ENCODE measurements at regions not wholly inside any gene's neighbourhood (a gene's known extent, or its start where the extent isn't known, plus 50 kb on each side); places are given as distances from the start of the nearest gene placed in this dataset.

- no peak overlapping the region for H3K9ac ChIP-seq (ENCODE audit: insufficient read length, low read depth)
- H3K4me1 ChIP-seq (ENCODE audit: insufficient read depth, insufficient read length): no peaks in the 10 kb centered on the region
- TF ChIP-seq YY1 (IDR thresholded peaks at IDR 0.05; ENCODE audit: insufficient read depth, insufficient read length) (no peak), ZNF274 (IDR thresholded peaks at IDR 0.05; ENCODE audit: low read depth, low read length) (no peak), SUZ12 (IDR thresholded peaks at IDR 0.05; ENCODE audit: extremely low read depth, insufficient read depth, insufficient read length) (no peak)
- H3K27me3 ChIP-seq (ENCODE audit: insufficient read depth, insufficient read length): no peaks in the 10 kb centered on the region
- H3K4me3 ChIP-seq (ENCODE audit: insufficient read length, low read depth): no peak overlapping the region
- H3K36me3 ChIP-seq (ENCODE audit: insufficient read depth, insufficient read length, low read length): no peaks in the 10 kb centered on the region
- DNase-seq (ENCODE audit: low read depth, low spot score): no peak
- H3K9me3 ChIP-seq (ENCODE audit: insufficient read depth, low read length): no peaks in the 10 kb centered on the region
Observed at GRCh38 chr10:9230625-9231024, 1176.1 kb downstream of the GATA3 start.

- no peak overlapping the region for H3K9ac ChIP-seq (ENCODE audit: insufficient read length, low read depth)
- no peak for DNase-seq (ENCODE audit: low read depth, low spot score)
- no peak for TF ChIP-seq YY1 (IDR thresholded peaks at IDR 0.05; ENCODE audit: insufficient read depth, insufficient read length)
- no peak for TF ChIP-seq ZNF274 (IDR thresholded peaks at IDR 0.05; ENCODE audit: low read depth, low read length)
- no peak for TF ChIP-seq SUZ12 (IDR thresholded peaks at IDR 0.05; ENCODE audit: extremely low read depth, insufficient read depth, insufficient read length)
- H3K9me3 ChIP-seq (ENCODE audit: insufficient read depth, low read length): no peaks in the 10 kb centered on the region
- no peaks in the 10 kb centered on the region for H3K27me3 ChIP-seq (ENCODE audit: insufficient read depth, insufficient read length)
- H3K4me3 ChIP-seq (ENCODE audit: insufficient read length, low read depth): no peak overlapping the region
- no peaks in the 10 kb centered on the region for H3K36me3 ChIP-seq (ENCODE audit: insufficient read depth, insufficient read length, low read length)
- H3K4me1 ChIP-seq (ENCODE audit: insufficient read depth, insufficient read length): no peaks in the 10 kb centered on the region
Observed at GRCh38 chr10:9234191-9234590, 1179.7 kb downstream of the GATA3 start.

GRCh38 chr10:9238041-9238440 is 1183.6 kb downstream of the GATA3 start:
- DNase-seq (ENCODE audit: low read depth, low spot score): no peak
- H3K4me1 ChIP-seq (ENCODE audit: insufficient read depth, insufficient read length): no peaks in the 10 kb centered on the region

GRCh38 chr10:9239298-9239697 is 1184.8 kb downstream of the GATA3 start:
- no peak overlapping the region for H3K4me3 ChIP-seq (ENCODE audit: insufficient read length, low read depth)
- no peak for DNase-seq (ENCODE audit: low read depth, low spot score)
- H3K9me3 ChIP-seq (ENCODE audit: insufficient read depth, low read length): no peaks in the 10 kb centered on the region
- H3K27me3 ChIP-seq (ENCODE audit: insufficient read depth, insufficient read length): no peaks in the 10 kb centered on the region
- TF ChIP-seq YY1 (IDR thresholded peaks at IDR 0.05; ENCODE audit: insufficient read depth, insufficient read length): no peak
- TF ChIP-seq ZNF274 (IDR thresholded peaks at IDR 0.05; ENCODE audit: low read depth, low read length): no peak
- TF ChIP-seq SUZ12 (IDR thresholded peaks at IDR 0.05; ENCODE audit: extremely low read depth, insufficient read depth, insufficient read length): no peak
- no peak overlapping the region for H3K9ac ChIP-seq (ENCODE audit: insufficient read length, low read depth)
- no peaks in the 10 kb centered on the region for H3K36me3 ChIP-seq (ENCODE audit: insufficient read depth, insufficient read length, low read length)
- H3K4me1 ChIP-seq (ENCODE audit: insufficient read depth, insufficient read length): no peaks in the 10 kb centered on the region

More at GRCh38 chr10:9238041-9238440, 1183.6 kb downstream of the GATA3 start:
- H3K36me3 ChIP-seq (ENCODE audit: insufficient read depth, insufficient read length, low read length): no peaks in the 10 kb centered on the region
- no peak overlapping the region for H3K4me3 ChIP-seq (ENCODE audit: insufficient read length, low read depth)
- H3K27me3 ChIP-seq (ENCODE audit: insufficient read depth, insufficient read length): no peaks in the 10 kb centered on the region
- no peak overlapping the region for H3K9ac ChIP-seq (ENCODE audit: insufficient read length, low read depth)
- no peaks in the 10 kb centered on the region for H3K9me3 ChIP-seq (ENCODE audit: insufficient read depth, low read length)
- no peak for TF ChIP-seq SUZ12 (IDR thresholded peaks at IDR 0.05; ENCODE audit: extremely low read depth, insufficient read depth, insufficient read length)
- TF ChIP-seq YY1 (IDR thresholded peaks at IDR 0.05; ENCODE audit: insufficient read depth, insufficient read length): no peak
- TF ChIP-seq ZNF274 (IDR thresholded peaks at IDR 0.05; ENCODE audit: low read depth, low read length): no peak

GRCh38 chr10:9243941-9244411 is 1189.5 kb downstream of the GATA3 start:
- H3K36me3 ChIP-seq (ENCODE audit: insufficient read depth, insufficient read length, low read length): no peaks in the 10 kb centered on the region
- TF ChIP-seq SUZ12 (IDR thresholded peaks at IDR 0.05; ENCODE audit: extremely low read depth, insufficient read depth, insufficient read length) (no peak), ZNF274 (IDR thresholded peaks at IDR 0.05; ENCODE audit: low read depth, low read length) (no peak), YY1 (IDR thresholded peaks at IDR 0.05; ENCODE audit: insufficient read depth, insufficient read length) (no peak)
- H3K9me3 ChIP-seq (ENCODE audit: insufficient read depth, low read length): no peaks in the 10 kb centered on the region
- no peak overlapping the region for H3K9ac ChIP-seq (ENCODE audit: insufficient read length, low read depth)
- H3K27me3 ChIP-seq (ENCODE audit: insufficient read depth, insufficient read length): no peaks in the 10 kb centered on the region
- no peak for DNase-seq (ENCODE audit: low read depth, low spot score)
- no peaks in the 10 kb centered on the region for H3K4me1 ChIP-seq (ENCODE audit: insufficient read depth, insufficient read length)
- no peak overlapping the region for H3K4me3 ChIP-seq (ENCODE audit: insufficient read length, low read depth)

- no peaks in the 10 kb centered on the region for H3K4me1 ChIP-seq (ENCODE audit: insufficient read depth, insufficient read length)
- TF ChIP-seq YY1 (IDR thresholded peaks at IDR 0.05; ENCODE audit: insufficient read depth, insufficient read length) (no peak), SUZ12 (IDR thresholded peaks at IDR 0.05; ENCODE audit: extremely low read depth, insufficient read depth, insufficient read length) (no peak), ZNF274 (IDR thresholded peaks at IDR 0.05; ENCODE audit: low read depth, low read length) (no peak)
- no peaks in the 10 kb centered on the region for H3K9me3 ChIP-seq (ENCODE audit: insufficient read depth, low read length)
- H3K36me3 ChIP-seq (ENCODE audit: insufficient read depth, insufficient read length, low read length): no peaks in the 10 kb centered on the region
- DNase-seq (ENCODE audit: low read depth, low spot score): no peak
- no peak overlapping the region for H3K9ac ChIP-seq (ENCODE audit: insufficient read length, low read depth)
- no peak overlapping the region for H3K4me3 ChIP-seq (ENCODE audit: insufficient read length, low read depth)
- H3K27me3 ChIP-seq (ENCODE audit: insufficient read depth, insufficient read length): no peaks in the 10 kb centered on the region
Observed at GRCh38 chr10:9244864-9245263, 1190.4 kb downstream of the GATA3 start.

- H3K4me1 ChIP-seq (ENCODE audit: insufficient read depth, insufficient read length): no peaks in the 10 kb centered on the region
- no peak overlapping the region for H3K9ac ChIP-seq (ENCODE audit: insufficient read length, low read depth)
- no peak overlapping the region for H3K4me3 ChIP-seq (ENCODE audit: insufficient read length, low read depth)
- no peak for TF ChIP-seq ZNF274 (IDR thresholded peaks at IDR 0.05; ENCODE audit: low read depth, low read length)
- TF ChIP-seq SUZ12 (IDR thresholded peaks at IDR 0.05; ENCODE audit: extremely low read depth, insufficient read depth, insufficient read length): no peak
- TF ChIP-seq YY1 (IDR thresholded peaks at IDR 0.05; ENCODE audit: insufficient read depth, insufficient read length): no peak
- no peak for DNase-seq (ENCODE audit: low read depth, low spot score)
- H3K27me3 ChIP-seq (ENCODE audit: insufficient read depth, insufficient read length): no peaks in the 10 kb centered on the region
- no peaks in the 10 kb centered on the region for H3K36me3 ChIP-seq (ENCODE audit: insufficient read depth, insufficient read length, low read length)
- no peaks in the 10 kb centered on the region for H3K9me3 ChIP-seq (ENCODE audit: insufficient read depth, low read length)
Observed at GRCh38 chr10:9253121-9253520, 1198.6 kb downstream of the GATA3 start.
